IMR-90 (cell line): ENCODE measurements at regions not wholly inside any gene's neighbourhood (a gene's known extent, or its start where the extent isn't known, plus 50 kb on each side); places are given as distances from the start of the nearest gene placed in this dataset.

Experiments
- ATAC-seq: fragments of 200-7000 bp; cut with Tn5 transposase; 2 replicates; pipeline ENCODE4 v1.9.1; 2020; ENCODE audit warnings: low read depth, mild to moderate bottlenecking, moderate library complexity
- BruUV-seq: library from RNA; stranded (reverse); fragments of 400-500 nt; replicated peaks from 2 replicates; lab custom pipeline; 2021; lab: Mats Ljungman, UMichigan
- CTCF ChIA-PET: fragments of 300-600 bp; formaldehyde crosslinking; extraction: SDS; loops from one replicate; lab custom pipeline; 2021; ENCODE audit warnings: antibody characterized with exemption; lab: Yijun Ruan, JAX
- POLR2A ChIA-PET: fragments of 300-600 bp; sonication (Branson Sonifier 250); formaldehyde crosslinking; loops from one replicate; lab custom pipeline; 2022; ENCODE audit warnings: antibody characterized with exemption; ENCODE audit not compliant: unreplicated experiment; lab: Charles Lee
- DNase-seq: peaks from one replicate; pipeline ENCODE4 v3.0.0; 2013
- H2AFZ ChIP-seq: replicated peaks from 2 replicates; pipeline ENCODE3; 2013; ENCODE audit warnings: low read length, mild to moderate bottlenecking; ENCODE audit not compliant: poor library complexity
- H2AK5ac ChIP-seq: 2 replicates; pipeline ENCODE4 v1.6.1; 2013; ENCODE audit warnings: low read depth, low read length, inconsistent platforms
- H2AK9ac ChIP-seq: replicated peaks from 2 replicates; pipeline ENCODE3; 2013; ENCODE audit warnings: mild to moderate bottlenecking, low read depth, low read length, moderate library complexity; ENCODE audit not compliant: poor library complexity
- H2BK120ac ChIP-seq: 2 replicates; pipeline ENCODE4 v1.6.1; 2013; ENCODE audit warnings: low read depth, low read length, inconsistent platforms
- H2BK15ac ChIP-seq: 3 replicates; pipeline ENCODE4 v1.6.1; 2013; ENCODE audit warnings: low read depth, low read length, inconsistent platforms
- H2BK20ac ChIP-seq: 2 replicates; pipeline ENCODE4 v1.6.1; 2013; ENCODE audit warnings: low read depth, mild to moderate bottlenecking, inconsistent platforms, low read length, moderate library complexity
- H2BK5ac ChIP-seq: 2 replicates; pipeline ENCODE4 v1.6.1; 2013; ENCODE audit warnings: mild to moderate bottlenecking, low read depth, low read length, inconsistent platforms; ENCODE audit not compliant: poor library complexity, severe bottlenecking
- H3K14ac ChIP-seq: replicated peaks from 2 replicates; pipeline ENCODE4 v1.6.1; 2013; ENCODE audit warnings: low read depth, low read length, inconsistent platforms
- H3K18ac ChIP-seq: 2 replicates; pipeline ENCODE4 v1.6.1; 2013; ENCODE audit warnings: low read depth, low read length, control low read depth
- H3K23ac ChIP-seq: 2 replicates; pipeline ENCODE4 v1.6.1; 2013; ENCODE audit warnings: low read depth, low read length, inconsistent platforms
- H3K27ac ChIP-seq: 2 replicates; pipeline ENCODE4 v1.5.1; 2013; ENCODE audit warnings: mild to moderate bottlenecking, control low read depth, low read length; ENCODE audit not compliant: insufficient read depth
- H3K27me3 ChIP-seq: 2 replicates; pipeline ENCODE4 v1.6.1; 2013; ENCODE audit warnings: low read length; ENCODE audit not compliant: control insufficient read depth, insufficient read depth
- H3K36me3 ChIP-seq: 2 replicates; pipeline ENCODE4 v1.6.1; 2013; ENCODE audit warnings: low read length, mixed read lengths; ENCODE audit not compliant: control insufficient read depth, insufficient read depth
- H3K4ac ChIP-seq: 2 replicates; pipeline ENCODE4 v1.6.1; 2013; ENCODE audit warnings: low read depth, low read length, inconsistent platforms
- H3K4me1 ChIP-seq: 2 replicates; pipeline ENCODE4 v1.6.1; 2013; ENCODE audit warnings: low read length, mixed read lengths; ENCODE audit not compliant: control insufficient read depth, insufficient read depth
- H3K4me2 ChIP-seq: 2 replicates; pipeline ENCODE4 v1.6.1; 2013; ENCODE audit warnings: low read depth, mild to moderate bottlenecking, control low read depth, low read length, moderate library complexity
- H3K4me3 ChIP-seq: 2 replicates; pipeline ENCODE4 v1.5.1; 2013; ENCODE audit warnings: low read depth, mild to moderate bottlenecking, control low read depth, low read length, moderate library complexity; ENCODE audit not compliant: insufficient read depth
- H3K56ac ChIP-seq: 2 replicates; pipeline ENCODE4 v1.6.1; 2013; ENCODE audit warnings: low read length, inconsistent platforms; ENCODE audit not compliant: insufficient read depth; ENCODE audit errors: extremely low read depth
- H3K79me1 ChIP-seq, 2 experiments: 2 replicates each; pipeline ENCODE4 v1.6.1; 2013; ENCODE audit warnings: low read length in 2 of 2, inconsistent platforms in 1 of 2, low read depth in 1 of 2
- H3K9ac ChIP-seq: 2 replicates; pipeline ENCODE4 v1.6.1; 2013; ENCODE audit warnings: low read depth, low read length, control low read depth
- H3K9me1 ChIP-seq: 2 replicates; pipeline ENCODE4 v1.6.1; 2013; ENCODE audit warnings: low read length, inconsistent platforms; ENCODE audit not compliant: insufficient read depth
- H3K9me3 ChIP-seq: 2 replicates; pipeline ENCODE4 v1.6.1; 2013; ENCODE audit warnings: low read length; ENCODE audit not compliant: control insufficient read depth, insufficient read depth
- H4K20me1 ChIP-seq: 2 replicates; pipeline ENCODE4 v1.6.1; 2013; ENCODE audit warnings: low read length, inconsistent platforms; ENCODE audit not compliant: insufficient read depth
- H4K5ac ChIP-seq: 2 replicates; pipeline ENCODE4 v1.6.1; 2013; ENCODE audit warnings: mild to moderate bottlenecking, low read depth, low read length, control low read depth
- H4K8ac ChIP-seq, 2 experiments: 2 replicates each; pipeline ENCODE4 v1.6.1; 2013; ENCODE audit warnings: low read depth in 2 of 2, low read length in 2 of 2, control low read depth in 1 of 2, inconsistent platforms in 1 of 2
- H4K91ac ChIP-seq: 2 replicates; pipeline ENCODE4 v1.6.1; 2013; ENCODE audit warnings: low read depth, low read length, inconsistent platforms; ENCODE audit not compliant: insufficient read depth
- BHLHE40 ChIP-seq: fragments of 150-350 bp; IDR thresholded peaks from 2 replicates; pipeline ENCODE4 v1.6.1; 2016; ENCODE audit warnings: mild to moderate bottlenecking, low read depth, low read length
- ELK1 ChIP-seq: fragments of 150-350 bp; IDR thresholded peaks from 2 replicates; pipeline ENCODE4 v1.6.1; 2016; ENCODE audit warnings: low read depth, mild to moderate bottlenecking, low read length, moderate library complexity, borderline replicate concordance
- MAFK ChIP-seq: IDR thresholded peaks from 2 replicates; pipeline ENCODE4 v1.6.1; 2012; ENCODE audit warnings: low read depth, low read length, improper control_type of control experiment
- MXI1 ChIP-seq: IDR thresholded peaks from 2 replicates; pipeline ENCODE4 v1.6.1; 2012; ENCODE audit warnings: low read depth, mild to moderate bottlenecking, low read length, moderate library complexity, borderline replicate concordance
- NFE2L2 ChIP-seq: fragments of 150-350 bp; IDR thresholded peaks from 2 replicates; pipeline ENCODE4 v1.6.1; 2016; ENCODE audit warnings: low read depth, mild to moderate bottlenecking, low read length
- RCOR1 ChIP-seq: IDR thresholded peaks from 2 replicates; pipeline ENCODE4 v1.6.1; 2012; ENCODE audit warnings: mild to moderate bottlenecking, low read length, improper control_type of control experiment; ENCODE audit not compliant: insufficient replicate concordance
- RFX5 ChIP-seq: IDR thresholded peaks from 2 replicates; pipeline ENCODE4 v1.8.0; 2012; ENCODE audit warnings: low read depth, mild to moderate bottlenecking, low read length, moderate library complexity
- SMC3 ChIP-seq: fragments of 150-350 bp; IDR thresholded peaks from 2 replicates; pipeline ENCODE4 v1.6.1; 2016; ENCODE audit warnings: low read depth, mild to moderate bottlenecking, antibody characterized with exemption, low read length, moderate library complexity
- WGBS, 2 experiments: methylation state at CpG; one replicate each; pipeline versions ENCODE4 v1.1.5 to v1.1.7; 2013; ENCODE audit warnings: missing lambda C conversion rate in 2 of 2; ENCODE audit not compliant: insufficient read length in 1 of 2; ENCODE audit errors: extremely low coverage in 2 of 2; 5-methylcytosine and 5-hydroxymethylcytosine counted together
- dilution Hi-C: fragments of 300-500 bp; cut with HindIII; formaldehyde crosslinking; loops from one replicate; pipeline ENCODE4 v1.14.3; 2018; ENCODE audit warnings: low sequenced_read_pairs; ENCODE audit not compliant: unreplicated experiment
- in situ Hi-C: fragments of 300-500 bp; cut with MboI; formaldehyde crosslinking; loops from 3 replicates; pipeline ENCODE4 v1.14.3; 2019; ENCODE audit warnings: low sequenced_read_pairs, inconsistent platforms, mixed read lengths
- intact Hi-C: fragments of 100-400 bp; cut with micrococcal nuclease; formaldehyde crosslinking; loops from 2 replicates; pipeline ENCODE4 v1.10.0; 2022

- Histone ChIP-seq H4K20me1 (no peaks in the 10 kb centered on the region), H2BK5ac (no peak overlapping the region), H2AFZ (no peak overlapping the region), H3K9ac (no peak overlapping the region), H2AK9ac (no peak overlapping the region), H3K79me1 (no peaks in the 10 kb centered on the region), H3K14ac (no peak overlapping the region), H3K9me3 (no peaks in the 10 kb centered on the region), H2AK5ac (no peak overlapping the region), H2BK120ac (no peak overlapping the region), H3K18ac (no peak overlapping the region), H3K27ac (no peak overlapping the region), H3K4me3 (no peak overlapping the region), H2BK15ac (no peak overlapping the region), H2BK20ac (no peak overlapping the region), H3K4ac (no peak overlapping the region), H3K27me3 (peaks cover 24% of the 10 kb centered on the region), H3K56ac (no peak overlapping the region), H3K4me1 (no peaks in the 10 kb centered on the region), H3K23ac (no peak overlapping the region), H3K4me2 (no peak overlapping the region), H3K36me3 (no peaks in the 10 kb centered on the region), H4K91ac (no peak overlapping the region), H3K9me1 (no peaks in the 10 kb centered on the region), H4K8ac (no peak overlapping the region), H4K5ac (no peak overlapping the region)
- intact Hi-C loops, result no loop called here
- TF ChIP-seq RFX5 (no peak), NFE2L2 (no peak), MAFK (no peak), ELK1 (no peak), SMC3 (no peak), RCOR1 (no peak), MXI1 (no peak), BHLHE40 (no peak)
- BruUV-seq, result no TSS peak
- in situ Hi-C loops, result no loop called here
- dilution Hi-C loops, result no loop called here
- POLR2A ChIA-PET, result no interaction called here
- no CpG with 5 or more reads among the region's 6 CpGs for WGBS, 2 experiments
- no peak for ATAC-seq
- CTCF ChIA-PET, result no interaction called here
- no peak for DNase-seq
Measured at GRCh38 chr2:128696421-128696820, 377.8 kb upstream of the HS6ST1 start.
